Astrocyte (in vitro differentiated cells and primary cell): ENCODE measurements at regions not wholly inside any gene's neighbourhood (a gene's known extent, or its start where the extent isn't known, plus 50 kb on each side); places are given as distances from the start of the nearest gene placed in this dataset.

Source experiments
- DNase-seq: peaks from one replicate; pipeline ENCODE4 v3.0.0-alpha.2; 2010; ENCODE audit warnings: low read depth
- FAIRE-seq: peaks from 2 replicates; lab custom pipeline; 2011; peaks lifted over from hg19 to GRCh38; lab: Jason Lieb, UNC
- H2AFZ ChIP-seq: 2 replicates; pipeline ENCODE4 v1.6.0; 2012; ENCODE audit warnings: low read depth, low read length, inconsistent platforms
- H3K27ac ChIP-seq: 2 replicates; pipeline ENCODE4 v1.5.1; 2011; ENCODE audit warnings: low read depth, low read length, inconsistent platforms
- H3K27me3 ChIP-seq: 2 replicates; pipeline ENCODE4 v1.6.0; 2011; ENCODE audit warnings: low read length, inconsistent platforms; ENCODE audit not compliant: insufficient read depth
- H3K36me3 ChIP-seq: 2 replicates; pipeline ENCODE4 v1.5.1; 2011; ENCODE audit warnings: low read length, inconsistent platforms; ENCODE audit not compliant: insufficient read depth
- H3K4me1 ChIP-seq: 2 replicates; pipeline ENCODE4 v1.5.1; 2011; ENCODE audit warnings: low read length, inconsistent platforms; ENCODE audit not compliant: insufficient read depth
- H3K4me2 ChIP-seq: 2 replicates; pipeline ENCODE4 v1.6.0; 2012; ENCODE audit warnings: low read length, inconsistent platforms
- H3K4me3 ChIP-seq: 2 replicates; pipeline ENCODE4 v1.5.1; 2011; ENCODE audit warnings: low read depth, mild to moderate bottlenecking, low read length, inconsistent platforms; ENCODE audit not compliant: insufficient read depth
- H3K79me2 ChIP-seq: 2 replicates; pipeline ENCODE4 v1.6.0; 2012; ENCODE audit warnings: mild to moderate bottlenecking, low read length, inconsistent platforms; ENCODE audit not compliant: insufficient read depth
- H3K9ac ChIP-seq: 2 replicates; pipeline ENCODE4 v1.6.0; 2012; ENCODE audit warnings: mild to moderate bottlenecking, low read length, inconsistent platforms
- H3K9me3 ChIP-seq: 2 replicates; pipeline ENCODE4 v1.5.1; 2012; ENCODE audit warnings: low read depth, mild to moderate bottlenecking, low read length, inconsistent platforms; ENCODE audit not compliant: insufficient read depth
- H4K20me1 ChIP-seq: 2 replicates; pipeline ENCODE4 v1.6.0; 2012; ENCODE audit warnings: low read length, inconsistent platforms; ENCODE audit not compliant: insufficient read depth
- H3K27ac Mint-ChIP-seq: one replicate; pipeline ENCODE4 v1.8.0; 2021; ENCODE audit warnings: mild to moderate bottlenecking, mixed read lengths; ENCODE audit not compliant: unreplicated experiment
- H3K27me3 Mint-ChIP-seq: one replicate; pipeline ENCODE4 v1.8.0; 2021; ENCODE audit warnings: low read depth, mixed read lengths; ENCODE audit not compliant: unreplicated experiment
- H3K36me3 Mint-ChIP-seq: one replicate; pipeline ENCODE4 v1.8.0; 2021; ENCODE audit warnings: low read depth, mixed read lengths; ENCODE audit not compliant: unreplicated experiment
- H3K4me1 Mint-ChIP-seq: one replicate; pipeline ENCODE4 v1.8.0; 2021; ENCODE audit warnings: low read depth, mixed read lengths; ENCODE audit not compliant: unreplicated experiment
- H3K4me3 Mint-ChIP-seq: one replicate; pipeline ENCODE4 v1.8.0; 2021; ENCODE audit warnings: mild to moderate bottlenecking, moderate library complexity, mixed read lengths; ENCODE audit not compliant: unreplicated experiment
- H3K9me3 Mint-ChIP-seq: one replicate; pipeline ENCODE4 v1.8.0; 2021; ENCODE audit warnings: mild to moderate bottlenecking, mixed read lengths; ENCODE audit not compliant: unreplicated experiment
- CTCF ChIP-seq: IDR thresholded peaks from 2 replicates; pipeline ENCODE4 v1.5.1; 2011; ENCODE audit warnings: low read depth, mild to moderate bottlenecking, inconsistent platforms, low read length, moderate library complexity; ENCODE audit not compliant: insufficient read depth
- EZH2 ChIP-seq: IDR thresholded peaks from 2 replicates; pipeline ENCODE4 v1.6.1; 2012; ENCODE audit warnings: mild to moderate bottlenecking, low read length, inconsistent platforms; ENCODE audit not compliant: insufficient read depth

- Histone ChIP-seq H4K20me1 (no peaks in the 10 kb centered on the region), H3K79me2 (no peaks in the 10 kb centered on the region), H3K4me1 (no peaks in the 10 kb centered on the region), H3K9me3 (peaks cover 10% of the 10 kb centered on the region), H3K27ac (no peak overlapping the region), H3K9ac (no peak overlapping the region), H3K27me3 (no peaks in the 10 kb centered on the region), H2AFZ (no peak overlapping the region), H3K4me3 (no peak overlapping the region), H3K4me2 (no peak overlapping the region), H3K36me3 (no peaks in the 10 kb centered on the region)
- DNase-seq = no peak
- H3K4me1 Mint-ChIP-seq = peaks cover 4% of the 10 kb centered on the region
- no peak overlapping the region for H3K27ac Mint-ChIP-seq
- no peaks in the 10 kb centered on the region for H3K36me3 Mint-ChIP-seq
- no peak for FAIRE-seq
- no peak for TF ChIP-seq CTCF
- no peak for TF ChIP-seq EZH2
- H3K9me3 Mint-ChIP-seq = peaks cover 8% of the 10 kb centered on the region
- H3K27me3 Mint-ChIP-seq = peaks cover 27% of the 10 kb centered on the region
- no peak overlapping the region for H3K4me3 Mint-ChIP-seq
Measured at GRCh38 chr2:16002144-16002543, 61.8 kb downstream of the MYCN start.

GRCh38 chr2:16000642-16001041 is 60.3 kb downstream of the MYCN start:
- H3K27me3 Mint-ChIP-seq = peaks cover 32% of the 10 kb centered on the region
- H3K27ac Mint-ChIP-seq = no peak overlapping the region
- Histone ChIP-seq H3K9ac (no peak overlapping the region), H3K79me2 (no peaks in the 10 kb centered on the region), H3K36me3 (no peaks in the 10 kb centered on the region), H4K20me1 (no peaks in the 10 kb centered on the region), H3K4me2 (no peak overlapping the region), H3K4me3 (no peak overlapping the region), H3K4me1 (no peaks in the 10 kb centered on the region), H3K27me3 (no peaks in the 10 kb centered on the region), H2AFZ (no peak overlapping the region), H3K27ac (no peak overlapping the region), H3K9me3 (peaks cover 10% of the 10 kb centered on the region)
- H3K4me3 Mint-ChIP-seq = no peak overlapping the region
- H3K36me3 Mint-ChIP-seq = no peaks in the 10 kb centered on the region
- H3K9me3 Mint-ChIP-seq = peaks cover 5% of the 10 kb centered on the region
- DNase-seq (no peak), FAIRE-seq (no peak)
- no peaks in the 10 kb centered on the region for H3K4me1 Mint-ChIP-seq
- TF ChIP-seq CTCF = no peak
- no peak for TF ChIP-seq EZH2

- no peak for TF ChIP-seq CTCF
- TF ChIP-seq EZH2 = no peak
- Histone ChIP-seq H3K9ac (no peak overlapping the region), H3K9me3 (peaks cover 10% of the 10 kb centered on the region), H3K4me1 (no peaks in the 10 kb centered on the region), H3K36me3 (no peaks in the 10 kb centered on the region), H4K20me1 (no peaks in the 10 kb centered on the region), H3K4me2 (no peak overlapping the region), H3K79me2 (no peaks in the 10 kb centered on the region), H3K27ac (no peak overlapping the region), H3K4me3 (no peak overlapping the region), H3K27me3 (no peaks in the 10 kb centered on the region), H2AFZ (no peak overlapping the region)
- FAIRE-seq (no peak), DNase-seq (no peak)
- peaks cover 5% of the 10 kb centered on the region for H3K9me3 Mint-ChIP-seq
- no peaks in the 10 kb centered on the region for H3K36me3 Mint-ChIP-seq
- no peak overlapping the region for H3K27ac Mint-ChIP-seq
- peaks cover 37% of the 10 kb centered on the region for H3K27me3 Mint-ChIP-seq
- no peaks in the 10 kb centered on the region for H3K4me1 Mint-ChIP-seq
- no peak overlapping the region for H3K4me3 Mint-ChIP-seq
Measured at GRCh38 chr2:15999596-16000469, 59.5 kb downstream of the MYCN start.
